PC-3 (cell line): ENCODE measurements at regions not wholly inside any gene's neighbourhood (a gene's known extent, or its start where the extent isn't known, plus 50 kb on each side); places are given as distances from the start of the nearest gene placed in this dataset.
"Not testable (repeated sequence)": the region's sequence is repeated elsewhere in the genome, so short reads cannot be mapped to it uniquely, and the experiment has no call there.

Source experiments
- ATAC-seq: fragments of 200-7000 bp; cut with Tn5 transposase; 2 replicates; pipeline ENCODE4 v1.9.1; 2020; ENCODE audit warnings: mild to moderate bottlenecking, moderate library complexity
- BruUV-seq: library from RNA; stranded (reverse); fragments of 400-500 nt; replicated peaks from 2 replicates; lab custom pipeline; 2021; lab: Mats Ljungman, UMichigan
- CTCF ChIA-PET: fragments of 300-600 bp; sonication (Branson Sonifier 250); formaldehyde crosslinking; loops from one replicate; lab custom pipeline; 2022; ENCODE audit warnings: antibody characterized with exemption; lab: Charles Lee
- POLR2A ChIA-PET: fragments of 300-600 bp; sonication (Branson Sonifier 250); formaldehyde crosslinking; loops from one replicate; lab custom pipeline; 2022; ENCODE audit warnings: antibody characterized with exemption; ENCODE audit not compliant: unreplicated experiment; lab: Charles Lee
- DNase-seq: peaks from one replicate; pipeline ENCODE4 v3.0.0-alpha.2; 2015
- H2AFZ ChIP-seq: fragments of 300-600 bp; sonication (generic); 2 replicates; pipeline ENCODE4 v1.6.0; 2016; ENCODE audit warnings: antibody characterized with exemption, low read length
- H3F3A ChIP-seq: fragments of 300-600 bp; sonication (generic); one replicate; pipeline ENCODE4 v1.6.0; 2017; ENCODE audit warnings: antibody characterized with exemption, low read length, control low read depth, mild to moderate bottlenecking; ENCODE audit not compliant: unreplicated experiment
- H3K27ac ChIP-seq: fragments of 300-600 bp; sonication (generic); 2 replicates; pipeline ENCODE4 v1.5.1; 2016; ENCODE audit warnings: mild to moderate bottlenecking, low read length
- H3K27me3 ChIP-seq: fragments of 300-600 bp; sonication (generic); 2 replicates; pipeline ENCODE4 v1.6.1; 2016; ENCODE audit warnings: low read length, mixed read lengths
- H3K36me3 ChIP-seq: fragments of 300-600 bp; sonication (generic); 2 replicates; pipeline ENCODE4 v1.6.1; 2016; ENCODE audit warnings: low read depth, mixed run types, low read length, mixed read lengths
- H3K4me1 ChIP-seq: fragments of 300-600 bp; sonication (generic); 2 replicates; pipeline ENCODE4 v1.5.1; 2016; ENCODE audit warnings: low read length; ENCODE audit not compliant: insufficient read depth
- H3K4me2 ChIP-seq: fragments of 300-600 bp; sonication (generic); 2 replicates; pipeline ENCODE4 v1.6.0; 2016; ENCODE audit warnings: low read length
- H3K4me3 ChIP-seq: fragments of 300-600 bp; sonication (generic); 2 replicates; pipeline ENCODE4 v1.5.1; 2016; ENCODE audit warnings: mild to moderate bottlenecking, low read length, mixed read lengths
- H3K79me2 ChIP-seq: fragments of 300-600 bp; sonication (generic); 2 replicates; pipeline ENCODE4 v1.6.1; 2017; ENCODE audit warnings: low read length, mixed read lengths
- H3K9ac ChIP-seq: fragments of 300-600 bp; sonication (generic); 2 replicates; pipeline ENCODE4 v1.6.0; 2016; ENCODE audit warnings: mild to moderate bottlenecking, low read length
- H3K9me2 ChIP-seq: fragments of 300-600 bp; sonication (generic); replicated peaks from 2 replicates; pipeline ENCODE4 v1.6.1; 2016; ENCODE audit warnings: mixed run types, low read length, mixed read lengths
- H3K9me3 ChIP-seq: fragments of 300-600 bp; sonication (generic); 2 replicates; pipeline ENCODE4 v1.6.1; 2016; ENCODE audit warnings: low read length, mixed read lengths
- H4K20me1 ChIP-seq: fragments of 300-600 bp; sonication (generic); 2 replicates; pipeline ENCODE4 v1.6.1; 2016; ENCODE audit warnings: low read length, mixed read lengths
- EZH2 ChIP-seq: fragments of 300-600 bp; sonication (generic); IDR thresholded peaks from one replicate; pipeline ENCODE4 v1.6.1; 2017; ENCODE audit warnings: antibody characterized with exemption, mild to moderate bottlenecking, low read length; ENCODE audit not compliant: unreplicated experiment
- EZH2phosphoT487 ChIP-seq: fragments of 300-600 bp; sonication (generic); IDR thresholded peaks from 2 replicates; pipeline ENCODE4 v1.6.1; 2018; ENCODE audit warnings: mild to moderate bottlenecking, antibody characterized with exemption, low read length, borderline replicate concordance
- intact Hi-C: fragments of 100-400 bp; cut with micrococcal nuclease; formaldehyde crosslinking; loops from 2 replicates; pipeline ENCODE4 v1.9.0; 2023
- TF ChIP-seq, protein P1 (sequence below): fragments of 300-600 bp; sonication (generic); conservative IDR thresholded peaks from 2 replicates; pipeline ENCODE4 v1.5.1; 2017; ENCODE audit warnings: antibody characterized with exemption, low read depth, mild to moderate bottlenecking, low read length

DNA sequence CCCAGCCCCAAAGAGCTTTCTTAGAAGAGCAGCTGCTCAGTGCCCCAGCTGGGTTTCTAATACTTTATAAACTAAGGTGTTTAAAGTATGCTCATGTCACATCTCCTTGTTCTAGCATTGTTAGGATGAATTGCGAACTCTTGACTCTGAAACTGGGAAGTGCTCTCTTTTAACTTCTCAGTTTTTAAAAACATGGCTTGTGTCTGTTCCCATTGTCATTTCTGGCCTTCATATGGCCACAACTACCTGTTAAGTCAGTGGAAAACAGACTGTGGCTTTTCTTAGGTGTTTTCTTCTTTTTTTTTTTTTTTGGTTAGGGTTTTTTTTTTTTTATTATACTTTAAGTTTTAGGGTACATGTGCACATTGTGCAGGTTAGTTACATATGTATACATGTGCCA, 164.7 kb downstream of the KCNRG start:
- ChIA-PET POLR2A (no interaction called here), CTCF (no interaction called here)
- TF ChIP-seq EZH2phosphoT487, result no peak
- TF ChIP-seq EZH2, result no peak
- TF ChIP-seq, protein P1, sequence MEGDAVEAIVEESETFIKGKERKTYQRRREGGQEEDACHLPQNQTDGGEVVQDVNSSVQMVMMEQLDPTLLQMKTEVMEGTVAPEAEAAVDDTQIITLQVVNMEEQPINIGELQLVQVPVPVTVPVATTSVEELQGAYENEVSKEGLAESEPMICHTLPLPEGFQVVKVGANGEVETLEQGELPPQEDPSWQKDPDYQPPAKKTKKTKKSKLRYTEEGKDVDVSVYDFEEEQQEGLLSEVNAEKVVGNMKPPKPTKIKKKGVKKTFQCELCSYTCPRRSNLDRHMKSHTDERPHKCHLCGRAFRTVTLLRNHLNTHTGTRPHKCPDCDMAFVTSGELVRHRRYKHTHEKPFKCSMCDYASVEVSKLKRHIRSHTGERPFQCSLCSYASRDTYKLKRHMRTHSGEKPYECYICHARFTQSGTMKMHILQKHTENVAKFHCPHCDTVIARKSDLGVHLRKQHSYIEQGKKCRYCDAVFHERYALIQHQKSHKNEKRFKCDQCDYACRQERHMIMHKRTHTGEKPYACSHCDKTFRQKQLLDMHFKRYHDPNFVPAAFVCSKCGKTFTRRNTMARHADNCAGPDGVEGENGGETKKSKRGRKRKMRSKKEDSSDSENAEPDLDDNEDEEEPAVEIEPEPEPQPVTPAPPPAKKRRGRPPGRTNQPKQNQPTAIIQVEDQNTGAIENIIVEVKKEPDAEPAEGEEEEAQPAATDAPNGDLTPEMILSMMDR, result no peak
- no peaks in the 10 kb centered on the region for H3K9me2 ChIP-seq
- intact Hi-C loops, result no loop called here
- BruUV-seq, result no TSS peak
- H3K36me3 ChIP-seq, result no peaks in the 10 kb centered on the region
- no peaks in the 10 kb centered on the region for H4K20me1 ChIP-seq
- H3K4me2 ChIP-seq, result no peak overlapping the region
- H3K4me3 ChIP-seq, result no peak overlapping the region
- no peak for DNase-seq
- H2AFZ ChIP-seq, result no peak overlapping the region
- no peaks in the 10 kb centered on the region for H3K4me1 ChIP-seq
- no peaks in the 10 kb centered on the region for H3K9me3 ChIP-seq
- no peaks in the 10 kb centered on the region for H3K27me3 ChIP-seq
- no peak for ATAC-seq
- H3K9ac ChIP-seq, result no peak overlapping the region
- no peaks in the 10 kb centered on the region for H3K79me2 ChIP-seq
- no peak overlapping the region for H3K27ac ChIP-seq
- no peaks in the 10 kb centered on the region for H3F3A ChIP-seq

DNA sequence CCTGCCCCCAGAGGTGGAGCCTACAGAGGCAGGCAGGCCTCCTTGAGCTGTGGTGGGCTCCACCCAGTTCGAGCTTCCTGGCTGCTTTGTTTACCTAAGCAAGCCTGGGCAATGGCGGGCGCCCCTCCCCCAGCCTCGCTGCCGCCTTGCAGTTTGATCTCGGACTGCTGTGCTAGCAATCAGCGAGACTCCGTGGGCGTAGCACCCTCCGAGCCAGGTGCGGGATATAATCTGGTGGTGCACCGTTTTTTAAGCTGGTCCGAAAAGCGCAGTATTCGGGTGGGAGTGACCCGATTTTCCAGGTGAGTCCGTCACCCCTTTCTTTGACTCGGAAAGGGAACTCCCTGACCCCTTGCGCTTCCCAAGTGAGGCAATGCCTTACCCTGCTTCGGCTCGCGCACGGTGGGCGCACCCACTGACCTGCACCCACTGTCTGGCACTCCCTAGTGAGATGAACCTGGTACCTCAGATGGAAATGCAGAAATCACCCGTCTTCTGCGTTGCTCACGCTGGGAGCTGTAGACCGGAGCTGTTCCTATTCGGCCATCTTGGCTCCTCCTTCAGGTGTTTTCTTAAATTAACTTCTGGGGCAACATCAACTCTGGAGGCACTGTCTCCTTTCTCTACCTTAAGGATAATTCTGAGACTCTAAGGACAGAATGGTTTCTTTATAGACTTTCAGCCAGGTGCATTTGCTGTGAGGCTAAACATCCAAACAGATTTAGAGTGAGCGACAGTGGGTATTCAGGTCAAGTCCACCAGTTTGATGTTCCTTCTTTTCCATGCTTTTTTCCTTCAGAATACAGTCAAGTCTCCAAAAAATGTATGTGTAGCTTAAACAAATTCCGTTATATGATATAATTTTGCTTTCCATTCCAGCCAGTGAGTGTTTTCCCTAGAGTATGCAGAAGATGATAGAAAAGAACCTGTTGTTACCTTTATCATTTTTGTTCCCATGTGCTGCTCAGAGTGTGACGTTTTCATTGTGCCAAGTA, 170.8 kb downstream of the KCNRG start:
- not testable (repeated sequence) for H3K4me2 ChIP-seq, H3K27ac ChIP-seq, BruUV-seq

DNA sequence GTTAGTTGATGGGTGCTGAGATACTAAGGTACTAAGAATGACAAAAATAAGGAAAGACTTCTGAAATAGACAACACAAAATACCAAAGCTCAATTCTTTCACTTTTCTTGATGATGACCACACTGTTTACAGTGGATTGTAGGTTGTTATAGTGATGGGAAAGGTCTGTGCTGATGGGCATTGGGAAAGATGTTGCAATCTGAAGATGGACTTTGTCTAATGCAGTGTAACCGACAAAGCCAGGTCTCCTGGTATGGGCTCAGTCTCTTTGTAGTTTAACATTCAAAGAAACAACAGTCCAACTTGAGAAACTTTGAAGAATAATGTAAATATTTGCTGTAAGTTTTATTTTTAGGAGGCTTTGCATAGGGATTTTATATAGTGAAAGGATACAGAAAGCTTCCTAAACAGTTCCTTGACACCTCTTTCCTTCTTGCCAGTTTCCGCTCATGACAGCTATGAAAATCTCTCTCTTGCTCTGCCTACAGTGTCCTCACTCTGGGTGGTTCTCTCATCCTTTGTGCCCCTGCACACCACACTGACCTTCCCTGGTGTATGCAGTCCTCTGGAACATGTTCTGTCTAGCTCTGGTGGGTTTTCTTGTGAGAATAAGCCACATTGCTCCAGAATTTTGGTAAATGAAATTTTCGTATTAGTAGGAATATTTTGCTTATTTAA, 172.2 kb downstream of the KCNRG start:
- BruUV-seq, result no TSS peak
- H3K27ac ChIP-seq, result no peak overlapping the region
- H3K4me3 ChIP-seq, result no peak overlapping the region
- ChIA-PET POLR2A (interaction anchor here (0.7 kb wide), 1 partner anchor 411 kb away, joined by 3 read pairs; no protein-coding TSS in a partner anchor), CTCF (no interaction called here)
- H3K9ac ChIP-seq, result no peak overlapping the region
- no peaks in the 10 kb centered on the region for H3K79me2 ChIP-seq
- TF ChIP-seq EZH2, result no peak
- no peak for TF ChIP-seq EZH2phosphoT487
- TF ChIP-seq, protein P1, result no peak
- H2AFZ ChIP-seq, result no peak overlapping the region
- no peaks in the 10 kb centered on the region for H3K9me2 ChIP-seq
- H3K4me2 ChIP-seq, result no peak overlapping the region
- no peaks in the 10 kb centered on the region; the same call in 1 of the 2 replicates for H3K36me3 ChIP-seq
- ATAC-seq (no peak), DNase-seq (no peak)
- H3K9me3 ChIP-seq, result no peaks in the 10 kb centered on the region
- no peaks in the 10 kb centered on the region for H4K20me1 ChIP-seq
- intact Hi-C loops, result no loop called here
- no peaks in the 10 kb centered on the region for H3K4me1 ChIP-seq
- no peaks in the 10 kb centered on the region for H3F3A ChIP-seq
- H3K27me3 ChIP-seq, result no peaks in the 10 kb centered on the region

More for the DNA sequence above, 170.8 kb downstream of the KCNRG start:
- H4K20me1 ChIP-seq, H3F3A ChIP-seq, intact Hi-C loops, H3K36me3 ChIP-seq, DNase-seq, H3K9me2 ChIP-seq, H3K4me1 ChIP-seq, ATAC-seq, H3K27me3 ChIP-seq, POLR2A ChIA-PET, H3K4me3 ChIP-seq, H3K9me3 ChIP-seq, H3K9ac ChIP-seq, H2AFZ ChIP-seq, H3K79me2 ChIP-seq, CTCF ChIA-PET: not testable (repeated sequence)
